ENCODE measurements at regions not wholly inside any gene's neighbourhood (a gene's known extent, or its start where the extent isn't known, plus 50 kb on each side); places are given as distances from the start of the nearest gene placed in this dataset.

- CTCF ChIA-PET, result interaction anchor here (0.6 kb wide), 1 partner anchor 84 kb away, joined by 8 read pairs; no protein-coding TSS in a partner anchor
Observed at GRCh38 chr11:70026726-70027125, 51.4 kb upstream of the ANO1 start.

DNA sequence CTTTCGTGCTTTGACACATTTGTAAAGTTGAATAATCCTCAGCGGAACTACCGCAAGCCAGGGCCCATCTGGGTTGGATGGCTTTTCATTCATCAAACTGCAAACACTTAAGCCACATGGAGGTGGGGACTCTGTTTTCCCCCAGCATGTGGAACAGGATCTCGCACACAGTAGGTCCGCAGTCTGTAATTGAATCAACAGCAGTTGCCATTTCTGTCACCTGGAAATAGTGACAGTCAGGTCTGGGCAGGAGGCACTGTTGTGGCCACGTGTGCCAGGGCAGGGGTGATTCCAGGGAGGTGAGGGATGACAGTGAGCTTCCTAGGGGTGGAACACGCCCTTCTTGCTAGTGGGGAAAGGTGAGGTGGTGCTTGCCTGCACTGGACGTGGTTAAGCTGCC lies 50.7 kb upstream of the ANO1 start:
- no peaks in the 10 kb centered on the region for H3K36me3 ChIP-seq (ENCODE audit: control insufficient read depth, insufficient read depth, low read length)
- CTCF ChIA-PET, result interaction anchor here (0.6 kb wide), 2 partner anchors 83 to 158 kb away, joined by 7 to 8 read pairs; no protein-coding TSS in a partner anchor
- POLR2A ChIA-PET, result no interaction called here
- H3K27ac ChIP-seq (ENCODE audit: low read length), result no peak overlapping the region
- intact Hi-C loops (cut with micrococcal nuclease; ENCODE audit: unreplicated experiment), result no loop called here
- BruUV-seq (replicated peaks), result no TSS peak
- H3K9me3 ChIP-seq (ENCODE audit: control insufficient read depth, insufficient read depth, low read depth, low read length), result no peaks in the 10 kb centered on the region
- ATAC-seq (no peak), DNase-seq (ENCODE audit: low read depth, low spot score) (no peak)
- no peaks in the 10 kb centered on the region for H3K27me3 ChIP-seq (ENCODE audit: control insufficient read depth, insufficient read depth, low read length)
- H3K4me3 ChIP-seq (ENCODE audit: low read depth in 2 of 2, low read length in 2 of 2), result no peak overlapping the region
- in situ Hi-C loops (cut with HindIII; ENCODE audit: low pct_unique_long_range_greater_than_20kb, low sequenced_read_pairs), result no loop called here
- H3K4me1 ChIP-seq (ENCODE audit: control insufficient read depth, insufficient read depth, low read length), result no peaks in the 10 kb centered on the region
- TF ChIP-seq SIN3A (IDR thresholded peaks at IDR 0.05; ENCODE audit: borderline replicate concordance, insufficient read depth, low read depth, low read length) (no peak), TCF7L2 (IDR thresholded peaks at IDR 0.05; ENCODE audit: low read depth, low read length) (no peak), POLR2AphosphoS5 (IDR thresholded peaks at IDR 0.05; ENCODE audit: low read depth, low read length) (no peak), CTCF (IDR thresholded peaks at IDR 0.05) (no peak)
- TF ChIP-seq, protein P1, sequence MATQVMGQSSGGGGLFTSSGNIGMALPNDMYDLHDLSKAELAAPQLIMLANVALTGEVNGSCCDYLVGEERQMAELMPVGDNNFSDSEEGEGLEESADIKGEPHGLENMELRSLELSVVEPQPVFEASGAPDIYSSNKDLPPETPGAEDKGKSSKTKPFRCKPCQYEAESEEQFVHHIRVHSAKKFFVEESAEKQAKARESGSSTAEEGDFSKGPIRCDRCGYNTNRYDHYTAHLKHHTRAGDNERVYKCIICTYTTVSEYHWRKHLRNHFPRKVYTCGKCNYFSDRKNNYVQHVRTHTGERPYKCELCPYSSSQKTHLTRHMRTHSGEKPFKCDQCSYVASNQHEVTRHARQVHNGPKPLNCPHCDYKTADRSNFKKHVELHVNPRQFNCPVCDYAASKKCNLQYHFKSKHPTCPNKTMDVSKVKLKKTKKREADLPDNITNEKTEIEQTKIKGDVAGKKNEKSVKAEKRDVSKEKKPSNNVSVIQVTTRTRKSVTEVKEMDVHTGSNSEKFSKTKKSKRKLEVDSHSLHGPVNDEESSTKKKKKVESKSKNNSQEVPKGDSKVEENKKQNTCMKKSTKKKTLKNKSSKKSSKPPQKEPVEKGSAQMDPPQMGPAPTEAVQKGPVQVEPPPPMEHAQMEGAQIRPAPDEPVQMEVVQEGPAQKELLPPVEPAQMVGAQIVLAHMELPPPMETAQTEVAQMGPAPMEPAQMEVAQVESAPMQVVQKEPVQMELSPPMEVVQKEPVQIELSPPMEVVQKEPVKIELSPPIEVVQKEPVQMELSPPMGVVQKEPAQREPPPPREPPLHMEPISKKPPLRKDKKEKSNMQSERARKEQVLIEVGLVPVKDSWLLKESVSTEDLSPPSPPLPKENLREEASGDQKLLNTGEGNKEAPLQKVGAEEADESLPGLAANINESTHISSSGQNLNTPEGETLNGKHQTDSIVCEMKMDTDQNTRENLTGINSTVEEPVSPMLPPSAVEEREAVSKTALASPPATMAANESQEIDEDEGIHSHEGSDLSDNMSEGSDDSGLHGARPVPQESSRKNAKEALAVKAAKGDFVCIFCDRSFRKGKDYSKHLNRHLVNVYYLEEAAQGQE (IDR thresholded peaks at IDR 0.05; ENCODE audit: insufficient read depth in 1 of 2, low read depth in 2 of 2, low read length in 1 of 2), result no peak

More at GRCh38 chr11:70026726-70027125, 51.4 kb upstream of the ANO1 start:
- DNase-seq (ENCODE audit: low read depth, low spot score) (no peak), ATAC-seq (no peak)
- H3K4me3 ChIP-seq (ENCODE audit: low read depth in 2 of 2, low read length in 2 of 2), result no peak overlapping the region
- no peaks in the 10 kb centered on the region for H3K9me3 ChIP-seq (ENCODE audit: control insufficient read depth, insufficient read depth, low read depth, low read length)
- no peaks in the 10 kb centered on the region for H3K4me1 ChIP-seq (ENCODE audit: control insufficient read depth, insufficient read depth, low read length)
- POLR2A ChIA-PET, result no interaction called here
- intact Hi-C loops (cut with micrococcal nuclease; ENCODE audit: unreplicated experiment) (no loop called here), in situ Hi-C loops (cut with HindIII; ENCODE audit: low pct_unique_long_range_greater_than_20kb, low sequenced_read_pairs) (no loop called here)
- H3K27me3 ChIP-seq (ENCODE audit: control insufficient read depth, insufficient read depth, low read length), result no peaks in the 10 kb centered on the region
- TF ChIP-seq TCF7L2 (IDR thresholded peaks at IDR 0.05; ENCODE audit: low read depth, low read length) (no peak), SIN3A (IDR thresholded peaks at IDR 0.05; ENCODE audit: borderline replicate concordance, insufficient read depth, low read depth, low read length) (no peak), CTCF (IDR thresholded peaks at IDR 0.05) (no peak), POLR2AphosphoS5 (IDR thresholded peaks at IDR 0.05; ENCODE audit: low read depth, low read length) (no peak)
- TF ChIP-seq, protein P1 (IDR thresholded peaks at IDR 0.05; ENCODE audit: insufficient read depth in 1 of 2, low read depth in 2 of 2, low read length in 1 of 2), result no peak
- no peaks in the 10 kb centered on the region for H3K36me3 ChIP-seq (ENCODE audit: control insufficient read depth, insufficient read depth, low read length)
- no TSS peak for BruUV-seq (replicated peaks)
- no peak overlapping the region for H3K27ac ChIP-seq (ENCODE audit: low read length)

All from Panc1 (cell line).